HepG2 (cell line): ENCODE measurements at regions not wholly inside any gene's neighbourhood (a gene's known extent, or its start where the extent isn't known, plus 50 kb on each side); places are given as distances from the start of the nearest gene placed in this dataset.

Experiments used
- ATF4 ChIP-seq, 2 experiments: fragments of 450-650 bp in 1 of 2; sonication (generic) in 1 of 2; formaldehyde crosslinking; IDR thresholded peaks; 2 replicates each; pipeline versions ENCODE4 v1.5.0 to v1.8.0; 2020 to 2022; ENCODE audit warnings: mild to moderate bottlenecking in 1 of 2, missing genetic modification reagents in 1 of 2
- GTF3A ChIP-seq: sonication (generic); formaldehyde crosslinking; conservative IDR thresholded peaks from 2 replicates; pipeline ENCODE4 v1.4.0; 2020; ENCODE audit warnings: mild to moderate bottlenecking, missing genetic modification reagents
- HOXD1 ChIP-seq: sonication (generic); formaldehyde crosslinking; IDR thresholded peaks from 2 replicates; pipeline ENCODE4 v1.5.0; 2020; ENCODE audit warnings: missing genetic modification reagents
- IRF2 ChIP-seq: IDR thresholded peaks from 2 replicates; pipeline ENCODE4 v1.6.1; 2018; ENCODE audit warnings: missing genetic modification reagents, missing compliant biosample characterization
- ISX ChIP-seq: sonication (generic); formaldehyde crosslinking; conservative IDR thresholded peaks from 2 replicates; pipeline ENCODE4 v1.5.0; 2020; ENCODE audit warnings: missing genetic modification reagents
- KDM5A ChIP-seq: fragments of 200-600 bp; sonication (generic); IDR thresholded peaks from 2 replicates; pipeline ENCODE4 v1.7.0; 2018; ENCODE audit warnings: antibody characterized with exemption, mild to moderate bottlenecking, low read length, borderline replicate concordance
- NCOA1 ChIP-seq: sonication (generic); formaldehyde crosslinking; IDR thresholded peaks from 2 replicates; pipeline ENCODE4 v1.9.0; 2021; ENCODE audit warnings: missing genetic modification reagents
- NONO ChIP-seq, 2 experiments: fragments of 450-650 bp in 1 of 2; sonication (generic) in 1 of 2; formaldehyde crosslinking in 1 of 2; IDR thresholded peaks in 1 of 2; conservative IDR thresholded peaks in 1 of 2; 2 replicates each; pipeline versions ENCODE4 v1.6.1 to v1.8.0; 2017 to 2022; ENCODE audit warnings: mild to moderate bottlenecking in 1 of 2, missing genetic modification reagents in 1 of 2, moderate library complexity in 1 of 2
- TBX3 ChIP-seq: fragments of 450-650 bp; IDR thresholded peaks from 2 replicates; pipeline ENCODE4 v1.6.1; 2017; ENCODE audit warnings: antibody characterized with exemption, mild to moderate bottlenecking, inconsistent platforms, borderline replicate concordance
- ZHX2 ChIP-seq, 2 experiments: sonication (generic) in 1 of 2; formaldehyde crosslinking in 1 of 2; IDR thresholded peaks; 2 replicates each; pipeline versions ENCODE4 v1.6.1 to v1.9.0; 2014 to 2022; ENCODE audit warnings: antibody characterized with exemption in 1 of 2, borderline replicate concordance in 1 of 2, inconsistent platforms in 1 of 2, low read depth in 1 of 2, missing genetic modification reagents in 1 of 2
- ZNF205 ChIP-seq: IDR thresholded peaks from 2 replicates; pipeline ENCODE4 v1.6.1; 2018; ENCODE audit warnings: missing biosample characterization, missing genetic modification reagents
- ZNF749 ChIP-seq: sonication (generic); formaldehyde crosslinking; IDR thresholded peaks from 2 replicates; pipeline ENCODE4 v1.8.0; 2022; ENCODE audit warnings: mild to moderate bottlenecking, missing genetic modification reagents, moderate library complexity, borderline replicate concordance

GRCh38 chr4:100103671-100104070 is 86.6 kb downstream of the DDIT4L start (continued):
- no peak for TF ChIP-seq ATF4 (CRISPR knock-in tag; IDR thresholded peaks at IDR 0.05)
- no peak for TF ChIP-seq ISX
- TF ChIP-seq ZNF205 (CRISPR knock-in tag), result no peak
- TF ChIP-seq ZNF749, result no peak
- no peak for TF ChIP-seq NONO (IDR thresholded peaks at IDR 0.05)
- TF ChIP-seq NONO (CRISPR knock-in tag; conservative IDR thresholded peaks at IDR 0.05), result no peak
- TF ChIP-seq TBX3, result no peak
- no peak for TF ChIP-seq HOXD1 (CRISPR knock-in tag)
- TF ChIP-seq ZHX2 (IDR thresholded peaks at IDR 0.05; ENCODE audit: low read depth), result no peak
- TF ChIP-seq ZHX2 (CRISPR knock-in tag; IDR thresholded peaks at IDR 0.05; ENCODE audit: borderline replicate concordance), result no peak
- no peak for TF ChIP-seq KDM5A
- no peak for TF ChIP-seq IRF2 (CRISPR knock-in tag)
- no peak for TF ChIP-seq NCOA1 (CRISPR knock-in tag)
- TF ChIP-seq GTF3A (CRISPR knock-in tag), result no peak
